Transverse colon (tissue), 4 donors: ENCODE measurements at regions not wholly inside any gene's neighbourhood (a gene's known extent, or its start where the extent isn't known, plus 50 kb on each side); places are given as distances from the start of the nearest gene placed in this dataset.

Experiments
- DNase-seq: peaks from one replicate; pipeline ENCODE4 v3.0.0-alpha.2; 2019
- H3K27ac ChIP-seq, 4 donors: fragments of 200-600 bp; sonication (generic); 2 replicates each; pipeline ENCODE4 v1.5.1; 2016 to 2018; ENCODE audit warnings: inconsistent platforms in 4 of 4
- H3K27me3 ChIP-seq: fragments of 200-600 bp; sonication (generic); 2 replicates; pipeline ENCODE4 v1.5.1; 2017; ENCODE audit warnings: inconsistent platforms
- H3K36me3 ChIP-seq, 4 donors: fragments of 200-600 bp; sonication (generic); 2 replicates each; pipeline ENCODE4 v1.5.1; 2017 to 2019; ENCODE audit warnings: inconsistent platforms in 4 of 4
- H3K4me1 ChIP-seq, 4 donors: fragments of 200-600 bp; sonication (generic); 2 replicates each; pipeline ENCODE4 v1.5.1; 2017 to 2020; ENCODE audit warnings: inconsistent platforms in 4 of 4
- H3K4me3 ChIP-seq, 4 donors: fragments of 200-600 bp; sonication (generic); 1 replicate in 1 of 4; 2 replicates in 3 of 4; pipeline versions ENCODE4 v1.5.1 to v1.6.1; 2017 to 2019; ENCODE audit warnings: inconsistent platforms in 4 of 4
- H3K9me3 ChIP-seq, 2 donors: fragments of 200-600 bp; sonication (generic); 2 replicates each; pipeline ENCODE4 v1.5.1; 2017 to 2019; ENCODE audit warnings: inconsistent platforms in 2 of 2
- EP300 ChIP-seq: sonication (generic); formaldehyde crosslinking; IDR thresholded peaks from one replicate; pipeline ENCODE4 v1.6.1; 2017; ENCODE audit warnings: antibody characterized with exemption, low read depth
- POLR2A ChIP-seq: fragments of 450-650 bp; IDR thresholded peaks from one replicate; pipeline ENCODE4 v1.6.1; 2016; ENCODE audit warnings: antibody characterized with exemption, mild to moderate bottlenecking, moderate library complexity
- POLR2AphosphoS5 ChIP-seq, 3 donors: sonication (generic); formaldehyde crosslinking; IDR thresholded peaks; one replicate each; pipeline ENCODE4 v1.6.1; 2016; ENCODE audit warnings: antibody characterized with exemption in 3 of 3
- WGBS, 2 donors: methylation state at CpG; one replicate each; pipeline ENCODE4 v1.1.5; 2018; ENCODE audit warnings: low coverage in 1 of 2; 5-methylcytosine and 5-hydroxymethylcytosine counted together
- in situ Hi-C, 4 donors: fragments of 200-750 bp; cut with MboI; loops; one replicate each; pipeline versions ENCODE4 v1.15.0 to v1.15.1; 2017; ENCODE audit warnings: low sequenced_read_pairs in 3 of 4, low pct_ligation_motif_present in 1 of 4, low pct_unique_long_range_greater_than_20kb in 1 of 4
- intact Hi-C: fragments of 100-400 bp; cut with DNase I; formaldehyde crosslinking; loops from one replicate; pipeline ENCODE4 v1.15.1; 2023; ENCODE audit warnings: low total_unique reads
- TF ChIP-seq, protein P1 (sequence below), 5 experiments: fragments of 200-600 bp in 3 of 5; fragments of 450-650 bp in 2 of 5; sonication (generic) in 3 of 5; IDR thresholded peaks; 1 replicate in 2 of 5; 2 replicates in 3 of 5; pipeline ENCODE4 v1.5.1; 2016 to 2017; ENCODE audit warnings: antibody characterized with exemption in 5 of 5, inconsistent platforms in 3 of 5, mild to moderate bottlenecking in 2 of 5, moderate library complexity in 1 of 5

DNA sequence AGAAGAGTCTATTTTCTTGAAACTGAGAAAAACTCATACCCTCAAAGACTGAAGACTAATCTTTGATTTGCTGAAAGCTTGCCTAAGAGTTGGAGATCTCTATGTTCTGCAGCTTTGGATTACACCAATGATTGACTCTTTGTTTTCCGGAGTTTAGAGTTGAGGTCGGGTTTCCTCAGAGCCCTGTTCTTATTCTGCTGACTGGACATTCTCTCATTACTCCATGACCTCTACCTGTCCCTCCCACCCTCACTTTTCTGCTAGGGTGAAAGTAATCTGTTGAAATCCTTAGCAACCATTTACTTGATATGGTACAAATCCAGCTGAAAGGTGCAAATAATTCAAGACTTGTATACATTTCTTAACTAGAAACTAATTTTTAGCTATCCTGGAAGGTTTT, 421.5 kb upstream of the FRG1 start:
- H3K9me3 ChIP-seq = peaks cover 0 to under 1% of the 10 kb centered on the region in 2 donors
- WGBS, 2 donors = 51 to 68% methylated on average over 2 of the region's 2 CpGs
- H3K4me1 ChIP-seq = no peaks in the 10 kb centered on the region
- intact Hi-C loops = no loop called here
- no peaks in the 10 kb centered on the region for H3K36me3 ChIP-seq
- no peak overlapping the region for H3K27ac ChIP-seq
- no peaks in the 10 kb centered on the region for H3K27me3 ChIP-seq
- H3K4me3 ChIP-seq = no peak overlapping the region
- in situ Hi-C loops = no loop called here
- TF ChIP-seq EP300 (no peak), POLR2AphosphoS5 (IDR thresholded peaks at IDR 0.05) (no peak), POLR2A (no peak)
- TF ChIP-seq, protein P1, sequence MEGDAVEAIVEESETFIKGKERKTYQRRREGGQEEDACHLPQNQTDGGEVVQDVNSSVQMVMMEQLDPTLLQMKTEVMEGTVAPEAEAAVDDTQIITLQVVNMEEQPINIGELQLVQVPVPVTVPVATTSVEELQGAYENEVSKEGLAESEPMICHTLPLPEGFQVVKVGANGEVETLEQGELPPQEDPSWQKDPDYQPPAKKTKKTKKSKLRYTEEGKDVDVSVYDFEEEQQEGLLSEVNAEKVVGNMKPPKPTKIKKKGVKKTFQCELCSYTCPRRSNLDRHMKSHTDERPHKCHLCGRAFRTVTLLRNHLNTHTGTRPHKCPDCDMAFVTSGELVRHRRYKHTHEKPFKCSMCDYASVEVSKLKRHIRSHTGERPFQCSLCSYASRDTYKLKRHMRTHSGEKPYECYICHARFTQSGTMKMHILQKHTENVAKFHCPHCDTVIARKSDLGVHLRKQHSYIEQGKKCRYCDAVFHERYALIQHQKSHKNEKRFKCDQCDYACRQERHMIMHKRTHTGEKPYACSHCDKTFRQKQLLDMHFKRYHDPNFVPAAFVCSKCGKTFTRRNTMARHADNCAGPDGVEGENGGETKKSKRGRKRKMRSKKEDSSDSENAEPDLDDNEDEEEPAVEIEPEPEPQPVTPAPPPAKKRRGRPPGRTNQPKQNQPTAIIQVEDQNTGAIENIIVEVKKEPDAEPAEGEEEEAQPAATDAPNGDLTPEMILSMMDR (IDR thresholded peaks at IDR 0.05) = no peak
- DNase-seq = no peak

DNA sequence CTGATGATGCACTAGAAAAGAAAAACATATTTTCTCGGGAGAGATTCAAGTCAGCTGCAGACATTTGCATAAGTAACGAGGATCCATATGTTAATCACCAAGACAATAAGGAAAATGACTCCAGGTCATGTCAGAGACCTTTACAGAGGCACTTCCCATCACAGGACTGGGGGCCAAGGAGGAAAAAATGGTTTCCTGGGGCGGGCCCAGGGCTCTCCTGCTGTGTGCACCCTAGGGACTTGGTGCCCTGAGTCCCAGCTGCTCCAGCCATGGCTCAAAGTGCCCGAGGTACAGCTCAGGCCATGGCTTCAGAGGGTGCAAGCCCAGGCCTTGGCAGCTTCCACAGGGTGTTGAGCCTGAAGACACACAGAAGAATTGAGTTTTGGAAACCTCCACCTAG, 415.4 kb upstream of the FRG1 start:
- no peak overlapping the region for H3K27ac ChIP-seq
- DNase-seq = no peak
- in situ Hi-C loops (no loop called here), intact Hi-C loops (no loop called here)
- H3K4me3 ChIP-seq = no peak overlapping the region
- TF ChIP-seq POLR2A = no peak
- TF ChIP-seq POLR2AphosphoS5 (IDR thresholded peaks at IDR 0.05) = no peak
- no peak for TF ChIP-seq EP300
- TF ChIP-seq, protein P1 (IDR thresholded peaks at IDR 0.05) = no peak
- peaks cover 3 to 5% of the 10 kb centered on the region in 2 donors for H3K9me3 ChIP-seq
- WGBS, 2 donors = 48 to 59% methylated on average over 2 to 4 of the region's 4 CpGs
- H3K36me3 ChIP-seq = no peaks in the 10 kb centered on the region
- H3K4me1 ChIP-seq = no peaks in the 10 kb centered on the region
- H3K27me3 ChIP-seq = no peaks in the 10 kb centered on the region

DNA sequence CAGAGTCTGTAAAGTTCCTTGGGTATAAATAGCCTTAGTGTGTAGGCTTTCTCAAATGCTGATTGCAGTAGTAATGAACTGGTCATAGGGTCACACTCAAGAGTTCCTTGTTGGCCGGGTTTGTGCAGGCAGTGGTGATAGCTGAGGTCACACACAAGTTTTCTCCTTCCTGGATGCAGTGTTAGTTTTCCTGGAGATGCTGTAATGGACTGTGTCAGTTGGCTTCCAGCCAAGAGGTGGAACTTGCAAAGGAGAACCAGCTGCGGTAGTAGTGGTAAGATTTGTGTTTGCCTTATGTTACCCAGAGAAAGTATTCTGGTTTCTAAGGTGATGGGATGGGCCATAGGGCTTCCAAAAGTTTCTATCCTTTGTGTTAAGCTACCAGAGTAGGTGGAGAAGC, 409.8 kb upstream of the FRG1 start:
- H3K36me3 ChIP-seq = no peaks in the 10 kb centered on the region
- no peak overlapping the region for H3K4me3 ChIP-seq
- TF ChIP-seq, protein P1 (IDR thresholded peaks at IDR 0.05) = no peak
- TF ChIP-seq EP300 (no peak), POLR2A (no peak), POLR2AphosphoS5 (IDR thresholded peaks at IDR 0.05) (no peak)
- in situ Hi-C loops = no loop called here
- no peak overlapping the region for H3K27ac ChIP-seq
- no peaks in the 10 kb centered on the region for H3K4me1 ChIP-seq
- no peak for DNase-seq
- H3K27me3 ChIP-seq = no peaks in the 10 kb centered on the region
- WGBS, 2 donors = 46% methylated on average over 2 of the region's 2 CpGs; no CpG with 5 or more reads in 1 of the 2 donors
- intact Hi-C loops = no loop called here
- peaks cover 19 to 22% of the 10 kb centered on the region in 2 donors for H3K9me3 ChIP-seq

DNA sequence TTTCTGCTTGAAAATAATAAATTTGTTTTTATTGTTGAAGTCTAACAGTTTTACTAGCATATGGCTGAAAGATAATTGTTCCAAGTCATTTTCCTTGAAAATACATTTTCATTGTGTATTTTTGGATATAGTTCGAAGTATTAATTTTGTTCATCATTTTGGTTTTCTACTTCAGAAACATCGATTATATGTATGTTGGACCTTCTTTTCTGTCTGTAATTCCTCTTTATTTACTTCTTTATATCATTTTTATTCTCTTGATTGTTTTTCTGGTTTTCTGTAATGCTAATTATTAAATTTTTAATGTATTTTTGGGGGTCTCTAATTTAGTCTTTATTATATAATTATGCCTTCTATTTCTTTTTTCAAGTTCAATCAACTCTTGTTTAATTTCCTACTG, 407.1 kb upstream of the FRG1 start:
- H3K27me3 ChIP-seq = no peaks in the 10 kb centered on the region
- no peak for DNase-seq
- TF ChIP-seq POLR2AphosphoS5 (IDR thresholded peaks at IDR 0.05) (no peak), POLR2A (no peak), EP300 (no peak)
- TF ChIP-seq, protein P1 (IDR thresholded peaks at IDR 0.05) = no peak
- H3K36me3 ChIP-seq = no peaks in the 10 kb centered on the region
- intact Hi-C loops = no loop called here
- peaks cover 20 to 22% of the 10 kb centered on the region in 2 donors for H3K9me3 ChIP-seq
- in situ Hi-C loops = no loop called here
- H3K27ac ChIP-seq = no peak overlapping the region
- WGBS, 2 donors = 89 to 93% methylated on average over 2 of the region's 2 CpGs
- no peaks in the 10 kb centered on the region for H3K4me1 ChIP-seq
- H3K4me3 ChIP-seq = no peak overlapping the region
